ENCODE measurements at regions not wholly inside any gene's neighbourhood (a gene's known extent, or its start where the extent isn't known, plus 50 kb on each side); places are given as distances from the start of the nearest gene placed in this dataset.

DNA sequence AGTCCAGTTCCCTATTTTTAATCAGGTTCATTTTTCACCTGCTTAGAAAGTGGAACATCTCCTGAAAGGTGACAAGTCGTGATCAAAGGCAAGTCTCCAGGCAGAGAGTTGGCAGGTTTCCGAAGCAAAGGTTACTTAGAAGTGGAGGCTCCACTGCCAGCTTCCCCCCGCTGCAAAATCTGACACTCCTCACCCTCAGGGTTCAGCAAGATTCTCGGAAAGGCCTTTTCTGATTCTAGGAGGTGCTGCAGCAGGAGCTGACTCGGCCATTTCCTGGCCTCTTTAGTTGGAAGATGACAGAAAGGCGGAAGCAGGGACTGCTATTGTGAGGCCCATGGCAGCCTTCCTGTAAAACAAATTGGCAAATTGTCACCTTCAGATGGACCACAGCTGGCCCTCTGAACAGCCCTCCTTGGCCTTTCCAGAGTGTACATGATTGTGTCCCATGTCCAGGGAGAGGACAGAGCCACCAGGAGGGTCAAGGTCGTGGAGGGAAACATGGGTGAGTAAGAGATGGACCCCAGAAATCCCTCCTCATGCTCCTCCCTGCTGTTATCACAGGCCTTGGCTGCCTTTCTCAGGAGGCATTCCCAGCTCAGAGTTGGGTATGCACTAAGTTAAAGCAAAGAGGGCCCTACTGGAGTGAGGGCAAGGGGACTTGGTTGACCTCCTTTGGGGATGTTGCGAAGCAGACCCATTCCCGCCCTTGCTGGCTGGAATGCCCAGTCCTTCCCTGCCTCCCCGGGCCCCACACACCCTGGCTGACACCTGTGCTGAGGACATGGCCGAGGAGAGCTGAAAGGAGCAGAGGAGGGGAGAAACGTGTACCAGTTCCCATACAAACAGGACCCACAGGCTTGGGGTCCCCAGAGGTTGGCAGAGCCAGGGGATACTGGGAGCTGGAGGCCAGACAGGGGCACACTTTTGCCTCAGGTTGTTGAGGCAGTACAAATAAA, 115.5 kb upstream of the IRF2BP2 start:
- peak; percentile 77 for DNase-seq

GRCh38 chr1:234724516-234725176, 114.7 kb upstream of the IRF2BP2 start:
- peak; percentile 74 for DNase-seq

- peak; percentile 81 for DNase-seq
Observed at GRCh38 chr1:234722904-234723720, 113.1 kb upstream of the IRF2BP2 start.

DNA sequence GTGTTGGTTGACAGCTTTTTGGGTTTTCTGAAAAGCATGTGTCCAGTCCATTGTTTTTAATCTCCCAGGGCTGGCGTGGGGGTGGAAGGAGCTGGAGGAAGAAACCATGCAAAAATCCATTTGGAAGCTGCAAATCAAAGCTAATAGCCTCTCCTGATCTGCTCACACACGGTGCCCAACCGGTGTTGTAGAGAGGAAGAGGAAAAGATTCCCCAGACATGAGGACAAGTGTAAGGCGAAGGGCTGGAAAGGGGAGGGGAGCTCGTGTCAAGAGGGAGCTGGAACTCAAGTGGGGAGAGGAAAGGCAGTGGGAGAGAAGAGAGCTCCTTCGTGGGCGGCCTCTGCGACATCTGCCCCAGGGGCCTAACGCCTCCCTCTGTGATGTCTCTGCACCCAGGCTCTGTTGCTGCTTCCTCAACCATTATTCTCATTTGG, 112.3 kb upstream of the IRF2BP2 start:
- no peak for DNase-seq

- no peak for DNase-seq
Observed at GRCh38 chr1:234721476-234722269, 111.7 kb upstream of the IRF2BP2 start.

DNA sequence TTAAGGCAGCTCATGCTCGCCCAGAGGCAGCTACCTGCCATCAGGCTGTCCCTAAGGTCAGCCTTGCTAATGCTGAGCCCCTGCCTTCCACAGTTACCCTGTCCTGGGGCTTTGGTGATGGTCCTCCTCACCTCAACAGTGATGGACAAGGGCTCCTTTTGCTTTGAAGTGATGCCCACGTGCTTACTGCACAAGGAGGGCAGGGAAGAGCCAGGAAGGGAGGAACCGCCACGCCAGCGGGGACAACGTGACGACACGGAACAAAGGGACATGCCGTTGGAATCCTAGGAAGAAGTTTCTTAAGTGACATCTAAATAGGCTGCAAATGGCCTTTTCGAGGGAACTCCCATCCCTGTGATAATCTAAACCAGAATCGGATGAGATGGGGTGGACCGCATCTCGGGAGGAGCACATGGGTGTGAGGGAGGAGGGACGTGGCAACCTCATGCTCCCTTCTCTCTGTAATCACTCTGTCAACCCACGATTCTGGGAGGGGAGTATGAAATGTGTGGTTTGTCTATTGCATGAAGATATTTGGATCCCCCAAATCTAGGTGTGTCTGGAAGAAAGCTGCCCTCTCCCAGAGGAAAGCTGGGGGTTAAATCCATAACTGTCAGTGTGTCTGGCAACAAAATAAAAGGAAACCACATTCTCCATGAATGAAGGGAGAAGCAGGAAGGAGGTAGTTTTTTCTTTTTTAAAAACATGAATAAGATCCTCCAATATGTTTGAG, 110.9 kb upstream of the IRF2BP2 start:
- no peak for DNase-seq

- no peak for DNase-seq
Observed at GRCh38 chr1:234719454-234720251, 109.7 kb upstream of the IRF2BP2 start.

DNA sequence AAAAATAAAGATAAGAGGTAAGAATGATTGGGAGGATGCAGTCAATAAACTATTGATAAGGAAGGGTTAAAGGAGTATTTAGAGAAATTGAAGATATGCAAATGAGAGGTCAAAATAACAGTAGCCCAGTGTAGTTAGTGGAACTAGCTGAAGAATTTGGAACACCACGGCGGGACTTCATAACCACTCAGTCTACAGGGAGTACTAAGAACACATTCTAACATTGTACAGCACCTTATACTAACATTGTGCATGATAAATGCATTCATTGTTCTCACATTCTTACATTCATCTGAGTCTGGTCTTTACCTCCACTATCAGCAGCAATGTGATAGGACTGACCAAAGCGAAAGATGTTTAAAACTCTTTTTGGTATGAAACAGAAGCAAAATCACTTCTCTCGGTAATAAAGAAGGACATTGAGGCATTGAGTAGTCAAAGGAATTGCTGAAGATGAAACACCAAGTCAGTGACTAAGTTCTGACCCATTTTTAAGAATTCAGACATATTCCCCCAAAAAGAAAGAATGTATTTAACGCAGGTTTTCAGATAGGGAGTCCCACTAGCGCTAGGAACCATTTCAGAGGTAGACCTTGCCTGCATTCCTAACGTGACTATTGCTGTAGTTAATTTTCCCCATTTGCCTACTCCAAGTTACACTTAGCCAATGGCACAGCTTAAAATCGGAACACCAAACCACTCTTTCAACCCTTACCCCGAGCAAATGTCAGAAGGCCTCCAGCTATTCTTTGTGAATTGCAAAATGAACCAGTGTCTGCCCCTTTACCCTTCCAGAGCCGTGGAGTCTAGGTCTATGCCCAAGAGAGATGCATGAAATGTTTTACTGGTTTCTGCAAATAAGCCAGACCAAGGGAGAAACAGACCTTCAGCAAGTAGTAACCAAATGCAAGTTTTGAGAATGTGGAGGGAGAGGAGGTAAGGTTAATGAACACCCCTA, 108.8 kb upstream of the IRF2BP2 start:
- no peak for DNase-seq

DNA sequence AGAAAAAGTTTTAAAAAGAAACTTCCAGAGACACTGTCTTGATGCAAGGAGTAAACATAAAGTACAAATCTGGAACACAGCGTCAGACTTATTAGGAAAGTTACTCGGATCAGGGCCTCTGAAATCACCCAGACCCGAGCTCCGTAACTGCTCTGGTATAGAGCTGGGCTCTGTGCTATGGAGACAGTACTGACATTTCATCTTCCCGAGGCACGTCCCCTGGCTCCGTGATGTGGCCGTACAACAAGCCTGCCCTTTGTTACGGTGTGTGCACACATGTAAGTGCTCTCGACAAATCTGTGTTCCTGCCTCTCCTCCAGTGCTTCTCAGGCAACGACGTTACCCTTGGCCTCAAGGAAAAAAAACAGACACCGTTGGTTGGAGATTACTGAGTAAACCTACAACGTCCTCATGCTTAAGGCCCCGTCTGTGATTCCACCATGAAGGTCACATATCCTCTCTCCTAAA, 107.0 kb upstream of the IRF2BP2 start:
- DNase-seq, result no peak

DNA sequence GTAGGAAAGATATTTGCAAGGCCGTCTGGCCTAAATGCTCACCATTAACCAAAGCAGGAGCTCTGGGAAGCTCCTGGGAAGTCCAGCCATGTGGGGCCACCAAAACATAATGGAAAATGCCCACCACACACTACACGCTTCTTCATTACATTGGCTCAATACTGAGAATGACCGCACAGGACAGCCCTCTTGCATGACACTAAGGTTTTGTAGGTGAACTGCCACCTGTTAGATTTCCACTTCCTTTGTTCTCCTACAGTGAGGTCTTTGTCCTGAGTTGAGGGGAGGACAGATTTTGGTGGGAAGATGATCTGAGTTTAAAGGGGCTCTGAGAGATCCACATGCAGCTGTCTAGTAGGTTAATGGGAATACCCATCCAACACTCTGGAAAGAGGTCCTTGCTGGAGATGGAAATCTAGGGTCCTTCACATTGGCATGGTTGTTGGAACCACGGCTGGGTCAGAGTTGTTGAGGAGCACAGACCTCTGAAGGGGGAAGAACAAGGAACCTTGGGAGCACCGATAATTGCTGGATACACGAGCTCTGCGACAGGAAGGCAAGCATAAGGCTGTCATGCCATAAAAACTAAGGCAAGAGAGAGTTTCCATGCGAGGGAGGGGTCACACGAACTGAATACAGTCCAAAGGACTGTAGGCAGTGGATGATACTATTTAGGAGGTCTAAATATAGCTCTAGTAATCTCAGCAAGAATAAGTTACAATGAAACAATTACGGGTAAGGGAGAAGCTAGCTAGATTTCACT, 105.5 kb upstream of the IRF2BP2 start:
- no peak for DNase-seq

GRCh38 chr1:234713859-234714258, 103.9 kb upstream of the IRF2BP2 start:
- peak; percentile 28 for DNase-seq

DNA sequence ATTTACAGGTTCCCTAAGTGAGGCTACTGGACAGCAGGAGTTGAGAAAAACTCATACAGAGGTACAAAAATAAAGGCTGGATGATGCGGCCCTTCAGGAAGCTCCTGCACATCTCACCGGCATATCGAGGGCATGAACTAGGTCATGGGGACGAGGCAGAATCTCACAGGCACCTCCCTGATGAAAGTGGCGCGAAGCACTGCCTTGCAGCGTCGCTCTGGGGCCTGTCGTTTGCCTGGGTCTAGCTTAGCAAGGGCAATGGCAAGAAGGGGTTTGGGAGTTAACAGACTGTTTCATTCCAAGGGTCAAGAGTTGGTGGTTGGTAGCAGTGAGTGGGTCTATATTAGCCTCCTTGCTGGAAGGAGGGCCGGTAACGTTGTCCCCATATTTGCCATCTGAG, 103.5 kb upstream of the IRF2BP2 start:
- DNase-seq, result peak; percentile 26

DNA sequence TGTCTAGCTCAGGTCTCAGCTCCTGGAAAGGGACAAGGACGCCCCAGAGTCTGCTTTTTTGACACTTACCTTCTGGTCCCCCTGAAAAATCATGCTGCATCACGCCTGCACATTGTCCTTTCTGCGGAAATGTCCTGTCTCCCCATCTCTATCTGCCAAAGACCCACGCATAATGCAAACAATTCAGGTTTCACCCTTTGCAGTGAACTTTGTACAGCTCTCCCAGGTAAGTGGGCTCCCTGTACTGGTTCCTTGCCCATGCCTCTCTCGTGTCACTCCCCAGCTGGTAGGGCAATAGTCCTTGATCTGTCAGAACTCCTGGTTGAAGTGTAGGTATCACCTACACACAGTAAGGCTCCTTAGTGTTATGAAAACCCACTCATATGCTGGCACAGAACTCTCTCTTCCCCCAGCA, 102.9 kb upstream of the IRF2BP2 start:
- peak; percentile 40 for DNase-seq

GRCh38 chr1:234710936-234711724, 101.2 kb upstream of the IRF2BP2 start:
- peak; percentile 33 for DNase-seq

DNA sequence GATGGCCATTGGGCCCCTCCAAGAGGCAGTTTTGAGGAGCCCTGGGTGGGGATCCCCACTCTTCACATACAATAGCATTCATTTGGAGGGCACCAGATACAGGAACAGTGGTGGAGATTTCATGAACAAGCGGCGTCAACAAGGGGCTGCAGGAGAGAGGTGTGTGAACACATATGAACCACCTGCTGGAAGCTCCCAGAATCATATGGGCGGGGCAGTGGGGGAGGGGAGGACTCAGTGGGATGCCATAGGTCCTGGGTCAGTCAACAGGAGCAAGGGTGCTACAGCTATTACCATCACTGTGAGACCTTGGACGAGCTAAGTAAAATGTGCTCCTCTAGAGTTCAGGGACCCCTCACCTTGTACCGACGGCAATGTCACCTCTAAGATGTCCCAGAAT, 100.4 kb upstream of the IRF2BP2 start:
- DNase-seq, result peak; percentile 51

DNA sequence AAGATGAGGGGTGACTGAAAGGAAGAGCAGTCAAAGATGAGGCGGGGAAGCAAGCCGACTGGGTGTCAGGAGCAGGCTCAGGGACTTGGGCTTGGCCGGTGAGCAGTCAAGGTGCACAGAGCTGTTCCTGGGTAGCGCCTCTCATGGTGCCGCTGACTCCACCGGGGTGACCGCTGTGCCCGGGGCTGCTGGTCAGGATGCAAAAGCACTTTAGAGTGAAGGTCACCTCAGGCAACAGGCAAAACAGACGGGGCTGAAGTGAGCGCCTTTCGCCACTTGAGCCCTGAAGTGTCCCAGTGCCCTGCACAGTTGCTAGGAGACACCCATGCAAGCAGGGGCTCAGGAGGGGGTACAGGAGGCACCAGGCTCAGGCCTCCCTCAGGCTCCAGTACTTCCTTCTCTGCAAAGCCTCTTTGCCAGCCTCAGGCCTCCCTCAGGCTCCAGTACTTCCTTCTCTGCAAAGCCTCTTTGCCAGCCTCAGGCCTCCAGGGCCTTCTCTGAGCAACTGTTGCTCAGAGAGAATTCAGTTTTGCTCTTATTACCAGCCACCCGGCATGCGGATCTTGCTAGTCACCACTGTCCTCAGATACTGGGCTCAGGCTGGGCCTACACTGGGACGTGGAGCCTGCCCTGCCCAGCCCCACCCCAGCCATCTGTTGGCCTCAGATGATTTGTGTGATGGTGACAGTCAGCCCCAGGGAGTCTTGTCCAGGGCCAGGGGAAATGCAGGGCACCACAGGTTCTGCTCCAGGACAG, 99.7 kb upstream of the IRF2BP2 start:
- peak; percentile 50 for DNase-seq
